ENCODE measurements at regions not wholly inside any gene's neighbourhood (a gene's known extent, or its start where the extent isn't known, plus 50 kb on each side); places are given as distances from the start of the nearest gene placed in this dataset.
A peak's percentile ranks its signal among the peaks of the same experiment; 100 is the strongest.

- Mint-ChIP-seq H3K4me1 (peaks cover 5% of the 10 kb centered on the region; the same call in 1 of the 2 replicates), H3K36me3 (no peaks in the 10 kb centered on the region), H3K27ac (no peak overlapping the region), H3K9me3 (peaks cover 3% of the 10 kb centered on the region; the same call in 1 of the 2 replicates), H3K27me3 (ENCODE audit: low read depth) (no peaks in the 10 kb centered on the region), H3K4me3 (no peak overlapping the region)
- ChIA-PET CTCF (no interaction called here), POLR2A (no interaction called here)
- TF ChIP-seq TEAD1 (CRISPR knock-in tag; IDR thresholded peaks at IDR 0.05) = no peak
- TF ChIP-seq, protein P1, sequence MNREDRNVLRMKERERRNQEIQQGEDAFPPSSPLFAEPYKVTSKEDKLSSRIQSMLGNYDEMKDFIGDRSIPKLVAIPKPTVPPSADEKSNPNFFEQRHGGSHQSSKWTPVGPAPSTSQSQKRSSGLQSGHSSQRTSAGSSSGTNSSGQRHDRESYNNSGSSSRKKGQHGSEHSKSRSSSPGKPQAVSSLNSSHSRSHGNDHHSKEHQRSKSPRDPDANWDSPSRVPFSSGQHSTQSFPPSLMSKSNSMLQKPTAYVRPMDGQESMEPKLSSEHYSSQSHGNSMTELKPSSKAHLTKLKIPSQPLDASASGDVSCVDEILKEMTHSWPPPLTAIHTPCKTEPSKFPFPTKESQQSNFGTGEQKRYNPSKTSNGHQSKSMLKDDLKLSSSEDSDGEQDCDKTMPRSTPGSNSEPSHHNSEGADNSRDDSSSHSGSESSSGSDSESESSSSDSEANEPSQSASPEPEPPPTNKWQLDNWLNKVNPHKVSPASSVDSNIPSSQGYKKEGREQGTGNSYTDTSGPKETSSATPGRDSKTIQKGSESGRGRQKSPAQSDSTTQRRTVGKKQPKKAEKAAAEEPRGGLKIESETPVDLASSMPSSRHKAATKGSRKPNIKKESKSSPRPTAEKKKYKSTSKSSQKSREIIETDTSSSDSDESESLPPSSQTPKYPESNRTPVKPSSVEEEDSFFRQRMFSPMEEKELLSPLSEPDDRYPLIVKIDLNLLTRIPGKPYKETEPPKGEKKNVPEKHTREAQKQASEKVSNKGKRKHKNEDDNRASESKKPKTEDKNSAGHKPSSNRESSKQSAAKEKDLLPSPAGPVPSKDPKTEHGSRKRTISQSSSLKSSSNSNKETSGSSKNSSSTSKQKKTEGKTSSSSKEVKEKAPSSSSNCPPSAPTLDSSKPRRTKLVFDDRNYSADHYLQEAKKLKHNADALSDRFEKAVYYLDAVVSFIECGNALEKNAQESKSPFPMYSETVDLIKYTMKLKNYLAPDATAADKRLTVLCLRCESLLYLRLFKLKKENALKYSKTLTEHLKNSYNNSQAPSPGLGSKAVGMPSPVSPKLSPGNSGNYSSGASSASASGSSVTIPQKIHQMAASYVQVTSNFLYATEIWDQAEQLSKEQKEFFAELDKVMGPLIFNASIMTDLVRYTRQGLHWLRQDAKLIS (CRISPR knock-in tag; IDR thresholded peaks at IDR 0.05; ENCODE audit: borderline replicate concordance) = no peak
- TF ChIP-seq, protein P2, sequence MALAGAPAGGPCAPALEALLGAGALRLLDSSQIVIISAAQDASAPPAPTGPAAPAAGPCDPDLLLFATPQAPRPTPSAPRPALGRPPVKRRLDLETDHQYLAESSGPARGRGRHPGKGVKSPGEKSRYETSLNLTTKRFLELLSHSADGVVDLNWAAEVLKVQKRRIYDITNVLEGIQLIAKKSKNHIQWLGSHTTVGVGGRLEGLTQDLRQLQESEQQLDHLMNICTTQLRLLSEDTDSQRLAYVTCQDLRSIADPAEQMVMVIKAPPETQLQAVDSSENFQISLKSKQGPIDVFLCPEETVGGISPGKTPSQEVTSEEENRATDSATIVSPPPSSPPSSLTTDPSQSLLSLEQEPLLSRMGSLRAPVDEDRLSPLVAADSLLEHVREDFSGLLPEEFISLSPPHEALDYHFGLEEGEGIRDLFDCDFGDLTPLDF (CRISPR knock-in tag; IDR thresholded peaks at IDR 0.05) = no peak
- TF ChIP-seq NR1H2 (CRISPR knock-in tag; IDR thresholded peaks at IDR 0.05) = no peak
- TF ChIP-seq NR2C2 (CRISPR knock-in tag; IDR thresholded peaks at IDR 0.05) = no peak
- no peak for TF ChIP-seq FOXP1 (CRISPR knock-in tag; IDR thresholded peaks at IDR 0.05; ENCODE audit: borderline replicate concordance)
- TF ChIP-seq, protein P3, sequence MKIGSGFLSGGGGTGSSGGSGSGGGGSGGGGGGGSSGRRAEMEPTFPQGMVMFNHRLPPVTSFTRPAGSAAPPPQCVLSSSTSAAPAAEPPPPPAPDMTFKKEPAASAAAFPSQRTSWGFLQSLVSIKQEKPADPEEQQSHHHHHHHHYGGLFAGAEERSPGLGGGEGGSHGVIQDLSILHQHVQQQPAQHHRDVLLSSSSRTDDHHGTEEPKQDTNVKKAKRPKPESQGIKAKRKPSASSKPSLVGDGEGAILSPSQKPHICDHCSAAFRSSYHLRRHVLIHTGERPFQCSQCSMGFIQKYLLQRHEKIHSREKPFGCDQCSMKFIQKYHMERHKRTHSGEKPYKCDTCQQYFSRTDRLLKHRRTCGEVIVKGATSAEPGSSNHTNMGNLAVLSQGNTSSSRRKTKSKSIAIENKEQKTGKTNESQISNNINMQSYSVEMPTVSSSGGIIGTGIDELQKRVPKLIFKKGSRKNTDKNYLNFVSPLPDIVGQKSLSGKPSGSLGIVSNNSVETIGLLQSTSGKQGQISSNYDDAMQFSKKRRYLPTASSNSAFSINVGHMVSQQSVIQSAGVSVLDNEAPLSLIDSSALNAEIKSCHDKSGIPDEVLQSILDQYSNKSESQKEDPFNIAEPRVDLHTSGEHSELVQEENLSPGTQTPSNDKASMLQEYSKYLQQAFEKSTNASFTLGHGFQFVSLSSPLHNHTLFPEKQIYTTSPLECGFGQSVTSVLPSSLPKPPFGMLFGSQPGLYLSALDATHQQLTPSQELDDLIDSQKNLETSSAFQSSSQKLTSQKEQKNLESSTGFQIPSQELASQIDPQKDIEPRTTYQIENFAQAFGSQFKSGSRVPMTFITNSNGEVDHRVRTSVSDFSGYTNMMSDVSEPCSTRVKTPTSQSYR (CRISPR knock-in tag; IDR thresholded peaks at IDR 0.05) = no peak
- no peak for TF ChIP-seq JAZF1 (CRISPR knock-in tag; IDR thresholded peaks at IDR 0.05)
- no peak for TF ChIP-seq ATF3 (CRISPR knock-in tag; conservative IDR thresholded peaks at IDR 0.05)
- no peak for TF ChIP-seq ZNF512 (CRISPR knock-in tag; IDR thresholded peaks at IDR 0.05; ENCODE audit: borderline replicate concordance)
- no peak for TF ChIP-seq ZNF416 (CRISPR knock-in tag; IDR thresholded peaks at IDR 0.05)
- no peak for TF ChIP-seq MXD4 (CRISPR knock-in tag; IDR thresholded peaks at IDR 0.05; ENCODE audit: borderline replicate concordance)
- ATAC-seq (no peak), DNase-seq (ENCODE audit: low spot score) (no peak)
Measured at GRCh38 chr4:159725571-159725970, 622.7 kb downstream of the RAPGEF2 start.

GRCh38 chr4:159735281-159736207 lies 632.7 kb downstream of the RAPGEF2 start:
- H3K9me3 Mint-ChIP-seq = peaks cover 8% of the 10 kb centered on the region
- peak overlapping the region; percentile 44 for H3K27ac Mint-ChIP-seq
- H3K4me3 Mint-ChIP-seq = no peak overlapping the region
- H3K36me3 Mint-ChIP-seq = peaks cover 3% of the 10 kb centered on the region
- H3K27me3 Mint-ChIP-seq (ENCODE audit: low read depth) = no peaks in the 10 kb centered on the region
- POLR2A ChIA-PET = no interaction called here
- DNase-seq (ENCODE audit: low spot score) (no peak), ATAC-seq (peak; percentile 98)
- CTCF ChIA-PET = interaction anchor here (0.7 to 1.9 kb wide), 2 partner anchors 29 to 248 kb away, joined by 3 to 5 read pairs; no protein-coding TSS in a partner anchor
- peaks cover 29% of the 10 kb centered on the region for H3K4me1 Mint-ChIP-seq
- TF ChIP-seq MLX (CRISPR knock-in tag; IDR thresholded peaks at IDR 0.05) (no peak), ELF4 (CRISPR knock-in tag; IDR thresholded peaks at IDR 0.05; ENCODE audit: low read depth) (no peak), ATF1 (CRISPR knock-in tag; IDR thresholded peaks at IDR 0.05) (no peak), ZNF671 (CRISPR knock-in tag; IDR thresholded peaks at IDR 0.05) (no peak), JUN (CRISPR knock-in tag; IDR thresholded peaks at IDR 0.05) (no peak), NR2C2 (CRISPR knock-in tag; IDR thresholded peaks at IDR 0.05) (no peak)
- TF ChIP-seq, protein P4, sequence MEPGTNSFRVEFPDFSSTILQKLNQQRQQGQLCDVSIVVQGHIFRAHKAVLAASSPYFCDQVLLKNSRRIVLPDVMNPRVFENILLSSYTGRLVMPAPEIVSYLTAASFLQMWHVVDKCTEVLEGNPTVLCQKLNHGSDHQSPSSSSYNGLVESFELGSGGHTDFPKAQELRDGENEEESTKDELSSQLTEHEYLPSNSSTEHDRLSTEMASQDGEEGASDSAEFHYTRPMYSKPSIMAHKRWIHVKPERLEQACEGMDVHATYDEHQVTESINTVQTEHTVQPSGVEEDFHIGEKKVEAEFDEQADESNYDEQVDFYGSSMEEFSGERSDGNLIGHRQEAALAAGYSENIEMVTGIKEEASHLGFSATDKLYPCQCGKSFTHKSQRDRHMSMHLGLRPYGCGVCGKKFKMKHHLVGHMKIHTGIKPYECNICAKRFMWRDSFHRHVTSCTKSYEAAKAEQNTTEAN (CRISPR knock-in tag; IDR thresholded peaks at IDR 0.05) = no peak
- TF ChIP-seq, protein P5, sequence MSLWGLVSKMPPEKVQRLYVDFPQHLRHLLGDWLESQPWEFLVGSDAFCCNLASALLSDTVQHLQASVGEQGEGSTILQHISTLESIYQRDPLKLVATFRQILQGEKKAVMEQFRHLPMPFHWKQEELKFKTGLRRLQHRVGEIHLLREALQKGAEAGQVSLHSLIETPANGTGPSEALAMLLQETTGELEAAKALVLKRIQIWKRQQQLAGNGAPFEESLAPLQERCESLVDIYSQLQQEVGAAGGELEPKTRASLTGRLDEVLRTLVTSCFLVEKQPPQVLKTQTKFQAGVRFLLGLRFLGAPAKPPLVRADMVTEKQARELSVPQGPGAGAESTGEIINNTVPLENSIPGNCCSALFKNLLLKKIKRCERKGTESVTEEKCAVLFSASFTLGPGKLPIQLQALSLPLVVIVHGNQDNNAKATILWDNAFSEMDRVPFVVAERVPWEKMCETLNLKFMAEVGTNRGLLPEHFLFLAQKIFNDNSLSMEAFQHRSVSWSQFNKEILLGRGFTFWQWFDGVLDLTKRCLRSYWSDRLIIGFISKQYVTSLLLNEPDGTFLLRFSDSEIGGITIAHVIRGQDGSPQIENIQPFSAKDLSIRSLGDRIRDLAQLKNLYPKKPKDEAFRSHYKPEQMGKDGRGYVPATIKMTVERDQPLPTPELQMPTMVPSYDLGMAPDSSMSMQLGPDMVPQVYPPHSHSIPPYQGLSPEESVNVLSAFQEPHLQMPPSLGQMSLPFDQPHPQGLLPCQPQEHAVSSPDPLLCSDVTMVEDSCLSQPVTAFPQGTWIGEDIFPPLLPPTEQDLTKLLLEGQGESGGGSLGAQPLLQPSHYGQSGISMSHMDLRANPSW (CRISPR knock-in tag; conservative IDR thresholded peaks at IDR 0.05; ENCODE audit: low read depth) = no peak

Data from WTC11 (cell line).